GM21360 (cell line): ENCODE measurements at regions not wholly inside any gene's neighbourhood (a gene's known extent, or its start where the extent isn't known, plus 50 kb on each side); places are given as distances from the start of the nearest gene placed in this dataset.
"Not testable (repeated sequence)": the region's sequence is repeated elsewhere in the genome, so short reads cannot be mapped to it uniquely, and the experiment has no call there.

ENCODE experiments used
- ATAC-seq: cut with Tn5 transposase; IDR thresholded peaks from one replicate; pipeline ENCODE4 v1.9.1; 2021; ENCODE audit warnings: mild to moderate bottlenecking, moderate library complexity; ENCODE audit not compliant: unreplicated experiment

GRCh38 chrX:45842207-45842925, 641.7 kb upstream of the DIPK2B start:
- no peak for ATAC-seq

GRCh38 chrX:45840411-45840950, 639.8 kb upstream of the DIPK2B start:
- ATAC-seq: no peak

DNA sequence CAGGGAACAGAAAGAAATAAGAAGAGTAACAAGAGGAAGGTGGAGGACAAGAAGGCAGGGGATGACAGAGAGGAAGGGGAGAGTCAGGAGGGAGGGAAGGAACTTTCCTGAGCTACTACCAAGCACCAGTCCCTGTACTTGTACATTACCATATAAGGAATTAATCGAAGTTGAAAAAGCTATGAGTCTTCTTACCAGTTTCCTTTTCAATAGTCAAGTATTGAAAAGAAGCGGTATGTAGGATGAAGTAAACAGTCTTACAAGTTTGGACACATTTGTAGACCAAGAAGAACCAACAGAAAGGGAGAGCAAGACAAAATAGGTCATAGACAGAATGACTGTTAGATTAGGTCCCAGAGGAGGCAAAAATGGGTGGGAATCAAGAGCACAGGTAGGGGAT, 629.7 kb upstream of the DIPK2B start:
- no peak for ATAC-seq

GRCh38 chrX:45824471-45824870, 623.8 kb upstream of the DIPK2B start:
- ATAC-seq: no peak

DNA sequence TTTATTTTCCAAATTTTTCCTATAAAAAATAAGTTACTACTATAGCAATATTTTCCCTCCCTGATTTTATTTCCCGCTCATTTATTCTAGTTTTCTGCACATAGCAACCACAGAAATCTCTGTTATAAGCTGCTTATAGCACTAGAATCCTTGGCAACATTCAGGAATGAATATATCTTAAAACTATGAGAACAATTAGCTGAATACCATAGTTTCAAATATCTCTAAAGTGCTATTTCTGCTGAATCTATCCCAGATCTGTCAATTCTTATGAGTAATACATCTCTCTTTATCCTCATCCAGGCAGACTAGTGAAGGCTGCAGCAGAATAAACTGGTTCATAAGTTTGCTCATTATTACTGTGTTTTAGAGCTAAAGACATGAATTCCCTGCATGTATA, 622.9 kb upstream of the DIPK2B start:
- ATAC-seq: no peak

DNA sequence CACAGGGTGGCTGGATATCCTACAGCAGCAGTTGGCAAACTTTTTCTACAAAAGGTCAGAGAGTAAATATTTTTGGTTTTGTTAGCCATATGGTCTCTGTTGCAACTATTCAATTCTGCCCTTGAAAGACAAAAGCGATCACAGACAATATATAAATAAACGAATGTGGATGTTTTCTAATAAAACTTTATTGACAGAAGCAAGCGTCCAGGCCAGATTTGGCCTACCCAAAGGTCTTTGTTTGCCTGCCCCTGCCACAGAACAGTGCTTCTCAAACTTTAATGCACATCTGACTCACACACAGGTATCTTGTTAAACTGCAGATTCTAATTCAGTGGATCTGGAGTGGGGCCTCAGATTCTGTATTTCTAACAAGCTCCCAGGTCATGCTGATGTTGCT, 621.4 kb upstream of the DIPK2B start:
- no peak for ATAC-seq

DNA sequence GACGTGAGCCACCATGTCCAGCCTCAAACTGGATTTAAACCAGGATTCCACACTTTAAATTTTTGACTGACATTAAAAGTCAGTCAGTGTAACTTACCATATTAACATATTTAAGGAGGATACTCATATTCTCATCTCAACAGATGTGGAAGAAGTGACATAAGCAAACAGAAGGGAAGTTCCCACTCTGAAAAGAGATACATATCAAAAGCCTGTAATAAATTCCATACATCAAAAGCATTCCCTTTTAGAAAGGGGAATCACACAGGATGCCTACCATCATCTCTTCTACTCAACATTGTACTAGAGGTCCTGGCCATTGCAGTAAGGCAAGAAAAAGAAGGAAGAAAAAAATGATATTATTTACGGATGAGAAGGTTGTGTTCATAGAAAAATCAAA, 618.2 kb upstream of the DIPK2B start:
- ATAC-seq: no peak

DNA sequence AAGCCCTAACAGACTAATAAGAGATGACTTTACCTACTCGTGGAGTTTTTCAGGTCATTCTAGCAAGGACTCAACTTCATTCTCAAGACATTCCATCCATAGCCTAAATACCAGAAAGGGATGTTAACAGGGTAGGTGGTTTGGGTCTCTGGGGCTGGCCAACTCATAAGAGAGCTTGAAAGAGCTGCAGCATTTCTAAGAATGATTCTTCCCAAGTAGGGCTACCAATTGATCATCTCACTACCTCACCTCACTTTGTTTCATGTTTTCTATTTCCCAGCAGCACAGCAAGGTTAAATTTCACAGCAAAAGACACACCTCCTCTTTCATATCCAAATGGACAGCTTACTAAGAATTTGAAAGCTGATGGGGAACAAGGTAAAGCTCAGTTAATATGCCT, 614.8 kb upstream of the DIPK2B start:
- no peak for ATAC-seq

- no peak for ATAC-seq
Observed at GRCh38 chrX:45811326-45811725, 610.6 kb upstream of the DIPK2B start.

GRCh38 chrX:45807572-45808425, 607.1 kb upstream of the DIPK2B start:
- no peak for ATAC-seq

GRCh38 chrX:45806410-45807121, 605.9 kb upstream of the DIPK2B start:
- no peak for ATAC-seq

DNA sequence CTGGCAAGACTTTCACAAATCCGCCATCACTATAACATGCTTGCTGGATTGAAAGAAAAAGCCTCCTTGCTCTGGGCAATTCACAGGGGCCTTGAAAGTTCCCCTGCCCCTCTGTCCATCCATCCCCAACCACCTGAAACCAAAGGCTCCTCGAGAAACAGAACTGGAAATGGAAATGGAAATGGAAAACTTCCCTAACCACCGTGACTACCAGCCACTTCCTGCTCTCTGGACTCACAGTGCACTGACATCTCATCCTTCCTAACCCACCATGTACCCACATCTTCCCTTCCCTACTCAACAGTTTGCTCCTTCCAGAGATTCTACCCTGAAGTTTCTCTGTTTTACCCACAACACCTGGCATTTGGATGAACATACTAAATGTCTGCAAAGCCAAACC, 603.6 kb upstream of the DIPK2B start:
- no peak for ATAC-seq

GRCh38 chrX:45803383-45803921, 602.8 kb upstream of the DIPK2B start:
- no peak for ATAC-seq

- ATAC-seq: peak; percentile 62
Observed at GRCh38 chrX:45801554-45801953, 600.9 kb upstream of the DIPK2B start.

DNA sequence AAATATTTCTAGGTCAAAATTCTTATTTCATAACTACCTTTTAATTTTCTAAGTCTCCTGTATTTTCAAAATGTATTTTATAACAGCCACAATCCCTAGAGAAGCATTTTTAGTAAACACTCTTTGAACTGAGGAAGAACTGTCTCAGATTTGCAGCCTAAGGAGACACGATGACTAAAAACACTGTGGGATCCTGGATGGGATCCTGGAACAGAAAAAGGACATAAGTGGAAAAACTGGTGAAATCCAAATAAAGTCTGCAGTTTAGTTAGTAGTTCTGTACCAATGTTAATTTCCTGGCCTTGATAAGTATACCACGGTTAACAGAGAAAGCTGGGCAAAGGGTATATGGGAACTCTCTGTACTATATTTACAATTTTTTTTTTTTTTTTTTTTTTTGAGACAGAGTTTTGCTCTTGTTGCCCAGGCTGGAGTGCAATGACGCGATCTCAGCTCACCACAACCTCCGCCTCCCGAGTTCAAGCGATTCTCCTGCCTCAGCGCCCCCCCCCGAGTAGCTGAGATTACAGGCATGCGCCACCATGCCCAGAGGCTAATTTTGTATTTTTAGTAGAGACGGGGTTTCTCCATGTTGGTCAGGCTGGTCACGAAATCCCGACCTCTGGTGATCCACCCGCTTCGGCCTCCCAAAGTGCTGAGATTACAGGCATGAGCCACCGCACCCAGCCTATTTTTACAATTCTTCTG, 600.2 kb upstream of the DIPK2B start:
- not testable (repeated sequence) for ATAC-seq

DNA sequence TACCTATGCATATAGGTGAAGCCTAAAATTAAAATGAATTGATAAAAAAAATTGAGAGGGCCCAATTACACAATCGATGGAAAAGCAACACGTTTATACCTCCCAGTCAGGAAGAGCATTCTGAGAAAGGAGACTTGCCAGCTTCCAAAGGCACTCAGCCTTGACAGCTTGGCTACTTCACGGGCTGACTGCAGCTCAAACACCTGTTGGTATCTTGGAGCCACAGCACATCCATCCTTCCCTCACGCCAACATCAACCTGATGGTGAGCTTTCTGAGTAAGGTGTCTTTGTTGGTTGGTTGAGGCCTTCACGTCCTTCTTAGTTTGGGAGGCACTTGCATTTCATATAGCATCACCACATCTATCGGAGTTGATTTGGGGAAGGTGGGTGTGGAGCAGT, 598.9 kb upstream of the DIPK2B start:
- no peak for ATAC-seq

DNA sequence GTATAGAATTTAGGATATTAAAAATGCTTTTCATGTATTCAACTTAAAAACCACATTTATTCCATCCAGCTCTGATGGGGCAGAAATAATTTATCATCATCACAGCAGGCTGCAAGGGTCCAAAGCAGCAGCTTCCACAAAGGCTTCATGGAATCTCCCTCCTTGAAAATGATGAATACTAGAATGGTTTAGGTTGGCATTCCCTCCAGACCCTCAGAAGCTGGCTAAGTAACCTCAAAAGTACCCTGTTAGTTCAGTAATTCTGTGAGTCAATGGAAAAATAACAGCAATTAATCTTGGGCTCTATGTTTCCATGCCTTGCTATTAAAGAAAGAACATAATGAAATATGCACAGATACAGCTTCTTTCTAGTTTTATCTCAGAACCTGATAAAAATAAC, 594.9 kb upstream of the DIPK2B start:
- no peak for ATAC-seq

GRCh38 chrX:45794995-45795337, 594.3 kb upstream of the DIPK2B start:
- peak; percentile 68 for ATAC-seq

GRCh38 chrX:45794323-45794994, 593.8 kb upstream of the DIPK2B start:
- ATAC-seq: peak; percentile 20

DNA sequence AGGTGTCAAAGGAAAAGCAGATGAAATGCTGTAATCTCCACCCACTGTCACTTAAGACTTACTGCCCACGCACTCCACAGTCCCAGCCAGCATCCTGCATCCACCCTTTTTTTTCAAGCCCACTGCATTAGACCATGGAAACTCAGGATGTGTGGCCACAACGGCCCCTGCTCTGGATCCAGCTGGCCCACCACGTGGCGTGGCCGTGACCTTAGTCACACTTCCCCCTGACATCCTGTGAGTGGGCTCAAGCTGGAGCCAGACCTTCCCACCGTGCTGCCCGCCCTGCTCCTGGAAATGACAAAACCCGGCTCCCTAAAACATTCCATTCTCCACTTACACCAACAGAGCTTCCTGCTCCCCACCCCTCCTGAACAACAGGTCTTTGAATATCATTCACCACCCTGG, 588.3 kb upstream of the DIPK2B start:
- no peak for ATAC-seq
